DMS53 (cell line): ENCODE measurements at regions not wholly inside any gene's neighbourhood (a gene's known extent, or its start where the extent isn't known, plus 50 kb on each side); places are given as distances from the start of the nearest gene placed in this dataset.
A peak's percentile ranks its signal among the peaks of the same experiment; 100 is the strongest.

ENCODE experiments used
- DNase-seq: peaks from one replicate; lab custom pipeline; 2025; lab: John Stamatoyannopoulos, UW

- DNase-seq: no peak
These were observed 1524.0 kb downstream of the SLITRK1 start for GRCh38 chr13:82358284-82358683.

GRCh38 chr13:82356667-82357410, 1525.4 kb downstream of the SLITRK1 start:
- peak; percentile 2 for DNase-seq

- DNase-seq: peak; percentile 26
These were observed 1537.4 kb downstream of the SLITRK1 start for GRCh38 chr13:82344867-82345266.

GRCh38 chr13:82341116-82341515, 1541.2 kb downstream of the SLITRK1 start:
- peak; percentile 17 for DNase-seq

DNA sequence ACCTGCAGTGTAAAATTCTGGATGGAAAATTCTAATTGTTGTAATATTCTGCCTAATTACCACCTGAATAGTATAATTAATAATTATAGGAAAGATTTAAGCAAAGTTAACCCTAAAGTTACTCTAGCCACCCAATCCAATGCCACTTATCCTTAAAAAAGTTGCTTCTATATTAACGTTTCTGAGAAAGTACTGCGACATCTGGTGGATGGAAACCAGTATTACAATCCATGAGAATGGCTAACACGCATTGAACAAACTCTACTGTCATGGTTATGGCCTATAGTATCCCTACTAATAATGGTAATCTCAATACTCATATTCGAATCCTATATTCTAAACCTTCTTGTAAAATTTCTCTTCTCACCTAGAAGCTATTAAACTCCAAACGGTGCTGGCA, 1551.8 kb downstream of the SLITRK1 start:
- DNase-seq: peak; percentile 10

- DNase-seq: peak; percentile 17
These were observed 1559.2 kb downstream of the SLITRK1 start for GRCh38 chr13:82323101-82323500.

DNA sequence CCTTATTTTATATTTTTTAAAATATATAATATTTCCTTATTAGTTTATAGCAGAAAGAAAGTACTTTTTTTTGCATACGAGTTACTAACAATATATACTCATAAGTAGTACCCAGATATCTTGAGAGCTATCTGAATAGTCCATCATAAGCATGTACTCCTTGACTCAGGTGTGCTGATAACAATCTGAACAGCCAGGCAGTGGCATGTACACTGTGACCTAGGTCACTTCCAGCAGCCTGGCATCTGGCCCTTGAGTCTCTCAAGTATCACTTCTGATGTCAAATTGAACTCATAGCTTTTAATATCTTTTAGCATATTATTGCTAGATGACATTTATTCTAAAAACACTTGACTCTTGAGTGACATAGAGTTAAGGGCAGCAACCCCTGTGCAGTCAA, 1576.7 kb downstream of the SLITRK1 start:
- DNase-seq: peak; percentile 2

- no peak for DNase-seq
These were observed 1584.2 kb downstream of the SLITRK1 start for GRCh38 chr13:82298106-82298505.

DNA sequence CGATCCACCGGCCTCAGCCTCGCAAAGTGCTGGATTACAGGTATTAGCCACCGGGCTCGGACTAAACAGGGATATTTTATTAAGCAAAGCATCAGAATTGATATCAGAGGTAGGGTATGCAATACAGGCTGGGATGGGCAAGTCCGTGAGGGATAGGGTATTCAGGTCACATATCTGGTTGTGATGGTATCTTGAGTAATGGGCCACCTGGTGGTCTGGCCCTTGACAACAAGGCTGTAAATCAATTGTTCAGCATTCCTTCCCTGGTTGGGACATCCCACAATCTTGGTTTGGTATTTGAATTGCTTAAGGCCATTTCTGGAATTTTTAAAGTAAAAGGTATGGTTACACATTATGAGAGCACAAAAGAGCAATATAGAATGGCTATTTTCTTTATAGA, 1588.0 kb downstream of the SLITRK1 start:
- no peak for DNase-seq

DNA sequence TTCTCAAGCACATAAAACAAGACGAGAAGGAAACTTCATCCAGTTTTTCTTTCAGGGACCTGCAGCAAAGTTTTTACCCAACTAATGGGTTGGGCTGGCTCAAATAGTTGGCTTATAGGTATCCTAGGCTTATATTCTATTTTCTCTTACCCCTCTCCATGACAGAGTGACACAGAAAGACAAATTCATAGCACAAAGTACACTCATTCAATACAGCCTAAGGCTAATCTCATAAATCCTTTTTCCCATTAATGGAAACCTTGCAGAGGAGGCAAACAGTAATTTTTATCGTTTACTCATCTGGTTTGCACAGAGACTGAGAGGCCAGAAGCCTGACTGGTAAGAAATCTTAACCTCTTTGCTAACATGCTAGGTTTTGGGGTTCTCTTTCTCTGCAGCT, 1589.9 kb downstream of the SLITRK1 start:
- DNase-seq: no peak

DNA sequence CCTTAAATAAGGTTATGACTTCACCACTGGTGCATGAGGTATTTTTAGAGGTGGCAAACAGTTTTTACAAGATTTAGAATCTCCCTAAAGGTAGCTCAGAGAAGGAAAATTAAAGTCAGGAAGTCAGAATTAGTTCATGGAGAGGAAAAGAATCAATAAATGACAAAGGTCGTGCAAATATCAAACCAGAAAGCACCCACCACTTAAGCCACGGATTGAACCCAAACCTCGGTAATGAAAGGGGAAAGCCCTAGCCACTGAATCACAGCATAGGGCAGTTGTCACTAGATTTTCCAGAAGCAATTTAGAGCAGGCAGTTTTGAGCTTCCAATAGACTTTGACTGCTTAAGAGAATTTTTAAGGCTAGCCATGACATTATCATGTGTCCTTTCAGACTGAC, 1590.4 kb downstream of the SLITRK1 start:
- no peak for DNase-seq

DNA sequence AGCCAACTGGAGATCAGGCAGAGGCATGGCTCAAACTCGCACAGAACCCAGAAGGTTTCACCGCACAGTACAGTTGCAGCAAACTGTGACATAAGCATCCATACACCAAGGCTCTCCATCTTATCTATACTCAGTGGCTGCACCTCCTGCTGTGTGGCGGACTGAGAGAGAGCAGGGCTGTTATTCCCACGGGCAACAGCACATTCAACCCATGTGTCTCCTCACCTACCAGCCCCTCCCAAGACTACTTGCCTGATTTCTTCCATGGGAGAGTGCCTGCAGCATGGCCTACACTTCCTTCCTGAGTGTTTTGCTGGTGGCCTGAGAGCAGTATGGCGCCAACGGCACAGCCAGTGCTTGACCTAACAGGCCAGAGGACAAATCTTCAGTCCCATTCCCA, 1606.6 kb downstream of the SLITRK1 start:
- DNase-seq: no peak

GRCh38 chr13:82259284-82259683, 1623.0 kb downstream of the SLITRK1 start:
- no peak for DNase-seq

DNA sequence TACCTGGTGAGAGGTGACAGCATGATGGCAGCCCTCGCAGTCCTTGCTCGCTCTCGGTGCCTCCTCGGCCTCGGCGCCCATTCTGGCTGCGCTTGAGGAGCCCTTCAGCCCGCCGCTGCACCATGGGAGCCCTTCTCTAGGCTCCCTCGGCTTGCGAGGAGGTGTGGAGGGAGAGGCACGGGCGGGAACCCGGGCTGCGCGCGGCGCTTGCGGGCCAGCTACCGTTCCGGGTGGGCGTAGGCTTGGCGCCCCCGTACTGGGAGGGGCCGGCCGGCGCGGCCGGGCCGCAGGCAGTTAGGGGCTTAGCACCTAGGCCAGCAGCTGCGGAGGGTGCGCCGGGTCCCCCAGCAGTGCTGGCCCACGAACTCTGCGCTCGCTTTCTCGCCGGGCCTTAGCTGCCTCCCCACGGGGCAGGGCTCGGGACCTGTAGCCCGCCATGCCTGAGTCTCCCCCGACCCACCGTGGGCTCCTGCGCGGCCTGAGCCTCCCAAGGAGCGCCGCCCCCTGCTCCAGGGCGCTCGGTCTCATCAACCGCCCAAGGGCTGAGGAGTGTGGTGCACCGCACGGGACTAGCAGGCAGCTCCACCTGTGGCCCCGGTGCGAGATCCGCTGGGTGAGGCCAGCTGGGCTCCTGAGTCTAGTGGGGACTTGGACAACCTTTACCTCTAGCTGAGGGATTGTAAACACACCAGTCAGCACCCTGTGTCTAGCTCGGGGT, 1624.3 kb downstream of the SLITRK1 start:
- no peak for DNase-seq

GRCh38 chr13:82248762-82249161, 1633.5 kb downstream of the SLITRK1 start:
- DNase-seq: no peak

GRCh38 chr13:82245860-82246259, 1636.4 kb downstream of the SLITRK1 start:
- DNase-seq: no peak

DNA sequence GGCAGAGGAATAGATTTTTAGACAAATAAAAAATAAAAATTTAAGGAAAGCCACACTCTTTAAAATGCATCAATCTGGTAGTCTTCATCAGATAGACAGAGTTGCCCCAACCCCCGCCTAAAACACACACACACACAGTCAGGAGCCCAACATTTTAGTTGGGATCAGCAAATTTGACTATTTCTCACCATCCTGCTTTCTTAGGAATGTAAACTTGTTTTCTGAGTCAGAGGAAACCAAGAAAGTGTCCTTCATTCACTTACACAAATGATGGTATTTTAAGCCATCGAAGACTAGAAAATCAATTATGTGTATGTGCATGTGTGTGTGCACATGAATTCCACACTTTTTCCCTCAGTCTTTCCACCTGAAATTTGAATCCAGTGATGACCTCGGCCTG, 1657.5 kb downstream of the SLITRK1 start:
- DNase-seq: no peak

DNA sequence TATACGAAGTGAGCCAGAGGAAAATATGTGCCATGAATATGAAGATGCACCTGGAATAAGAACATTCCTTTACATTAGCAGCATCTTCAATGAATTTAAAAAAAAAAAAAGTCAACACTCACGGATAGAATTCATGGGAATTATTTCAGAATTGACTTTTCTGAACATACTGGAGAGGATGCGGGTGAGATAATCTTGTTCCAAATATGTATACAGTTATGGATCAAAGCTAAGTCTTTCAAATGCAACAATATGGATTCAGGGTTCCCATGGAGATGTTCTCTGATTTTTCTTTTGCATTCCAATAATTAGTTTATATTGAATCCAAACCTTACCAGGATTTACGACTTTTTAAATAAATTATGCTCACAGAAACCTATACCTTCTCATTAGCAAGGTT, 1660.7 kb downstream of the SLITRK1 start:
- no peak for DNase-seq

- DNase-seq: no peak
These were observed 1661.6 kb downstream of the SLITRK1 start for GRCh38 chr13:82220641-82221040.

GRCh38 chr13:82216165-82216564, 1666.1 kb downstream of the SLITRK1 start:
- DNase-seq: no peak

DNA sequence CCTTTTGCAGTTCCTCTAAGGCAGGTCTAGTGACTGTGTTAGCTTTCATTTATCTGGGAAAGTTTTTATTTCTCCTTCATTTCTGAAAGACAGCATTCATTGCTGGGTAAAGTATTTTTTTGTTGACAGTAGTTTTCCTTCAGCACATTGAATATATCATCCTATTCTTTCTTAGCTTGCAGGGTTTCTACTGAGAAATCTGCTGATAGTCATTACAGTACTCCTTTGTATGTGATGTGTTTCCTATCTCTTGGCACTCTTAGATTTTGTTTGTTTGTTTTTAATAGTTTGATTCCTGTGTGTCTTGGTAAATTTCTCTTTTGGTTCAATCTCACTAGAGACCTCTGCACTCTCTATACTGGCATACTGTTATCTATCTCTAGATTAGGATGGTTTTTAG, 1667.9 kb downstream of the SLITRK1 start:
- DNase-seq: no peak

- no peak for DNase-seq
These were observed 1676.0 kb downstream of the SLITRK1 start for GRCh38 chr13:82206241-82206640.

GRCh38 chr13:82202398-82202797, 1679.9 kb downstream of the SLITRK1 start:
- DNase-seq: no peak

DNA sequence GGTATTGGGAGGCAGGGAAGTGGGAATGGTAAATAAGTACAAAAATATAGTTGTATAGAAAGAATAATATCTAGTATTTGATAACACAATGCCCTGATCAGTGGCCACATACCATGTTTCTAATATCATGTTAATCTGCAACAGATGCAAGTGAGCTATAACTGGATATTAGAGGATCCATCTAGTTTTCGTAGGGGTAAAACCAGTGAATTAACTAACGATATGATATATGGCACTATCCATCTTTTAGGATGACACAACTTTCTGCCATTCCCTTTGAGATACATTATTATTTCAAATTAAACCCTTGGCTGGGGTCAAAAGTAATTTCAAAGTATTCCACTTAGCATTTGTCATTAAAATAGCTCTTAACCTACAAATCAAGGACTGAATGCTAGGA, 1686.2 kb downstream of the SLITRK1 start:
- no peak for DNase-seq
